ENCODE measurements at regions not wholly inside any gene's neighbourhood (a gene's known extent, or its start where the extent isn't known, plus 50 kb on each side); places are given as distances from the start of the nearest gene placed in this dataset.
"Not testable (repeated sequence)": the region's sequence is repeated elsewhere in the genome, so short reads cannot be mapped to it uniquely, and the experiment has no call there.

- TF ChIP-seq CTCF (IDR thresholded peaks at IDR 0.05); POLR2AphosphoS5 (IDR thresholded peaks at IDR 0.05; ENCODE audit: insufficient read depth in 1 of 2, low read depth in 1 of 2); POLR2A (IDR thresholded peaks at IDR 0.05): not testable (repeated sequence)
Observed at GRCh38 chr3:20427268-20427667, 241.3 kb upstream of the SGO1 start.

Measured in vagina (tissue), 2 donors.